ENCODE measurements at regions not wholly inside any gene's neighbourhood (a gene's known extent, or its start where the extent isn't known, plus 50 kb on each side); places are given as distances from the start of the nearest gene placed in this dataset.
"Not testable (repeated sequence)": the region's sequence is repeated elsewhere in the genome, so short reads cannot be mapped to it uniquely, and the experiment has no call there.

DNA sequence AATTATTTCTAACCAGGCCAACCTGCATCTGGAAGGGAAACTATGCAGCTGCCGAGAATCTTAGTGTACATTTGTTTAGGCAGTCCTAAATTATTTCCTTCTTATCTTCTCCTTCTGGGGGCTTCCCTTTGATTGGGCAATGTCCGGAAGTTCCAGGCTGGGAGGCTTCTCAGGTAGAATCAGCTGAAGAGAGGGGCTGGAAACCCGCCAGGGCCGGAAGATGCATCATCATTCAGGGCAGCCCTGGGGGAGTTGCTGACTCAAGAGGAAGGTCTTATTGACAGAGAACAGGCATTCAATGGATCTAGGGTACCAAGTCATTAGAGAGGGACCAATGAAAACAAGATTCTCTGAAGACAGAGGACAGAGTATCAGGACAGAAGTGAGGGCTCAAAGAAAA, 150.7 kb downstream of the BLID start:
- no peaks in the 10 kb centered on the region for H3K36me3 ChIP-seq
- no peaks in the 10 kb centered on the region for H3K9me3 ChIP-seq
- intact Hi-C loops (cut with DNase I): no loop called here
- no peak overlapping the region for H3K4me3 ChIP-seq
- H3K27me3 ChIP-seq: peaks cover 0 to 3% (median 0%) of the 10 kb centered on the region in 9 donors
- peak in 1 of 5 donors; percentile 30 for DNase-seq
- whole genome bisulfite sequencing, 4 donors: 46 to 52% (median 50%) methylated on average over 4 of the region's 4 CpGs
- H3K4me1 ChIP-seq: peaks cover 0 to 22% (median 4%) of the 10 kb centered on the region in 12 donors
- no peak overlapping the region for H3K27ac ChIP-seq
- ATAC-seq: peak in 1 of 4 donors; percentile 24
- TF ChIP-seq, protein P1, sequence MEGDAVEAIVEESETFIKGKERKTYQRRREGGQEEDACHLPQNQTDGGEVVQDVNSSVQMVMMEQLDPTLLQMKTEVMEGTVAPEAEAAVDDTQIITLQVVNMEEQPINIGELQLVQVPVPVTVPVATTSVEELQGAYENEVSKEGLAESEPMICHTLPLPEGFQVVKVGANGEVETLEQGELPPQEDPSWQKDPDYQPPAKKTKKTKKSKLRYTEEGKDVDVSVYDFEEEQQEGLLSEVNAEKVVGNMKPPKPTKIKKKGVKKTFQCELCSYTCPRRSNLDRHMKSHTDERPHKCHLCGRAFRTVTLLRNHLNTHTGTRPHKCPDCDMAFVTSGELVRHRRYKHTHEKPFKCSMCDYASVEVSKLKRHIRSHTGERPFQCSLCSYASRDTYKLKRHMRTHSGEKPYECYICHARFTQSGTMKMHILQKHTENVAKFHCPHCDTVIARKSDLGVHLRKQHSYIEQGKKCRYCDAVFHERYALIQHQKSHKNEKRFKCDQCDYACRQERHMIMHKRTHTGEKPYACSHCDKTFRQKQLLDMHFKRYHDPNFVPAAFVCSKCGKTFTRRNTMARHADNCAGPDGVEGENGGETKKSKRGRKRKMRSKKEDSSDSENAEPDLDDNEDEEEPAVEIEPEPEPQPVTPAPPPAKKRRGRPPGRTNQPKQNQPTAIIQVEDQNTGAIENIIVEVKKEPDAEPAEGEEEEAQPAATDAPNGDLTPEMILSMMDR (IDR thresholded peaks at IDR 0.05): no peak
- TF ChIP-seq POLR2A (IDR thresholded peaks at IDR 0.05): no peak

DNA sequence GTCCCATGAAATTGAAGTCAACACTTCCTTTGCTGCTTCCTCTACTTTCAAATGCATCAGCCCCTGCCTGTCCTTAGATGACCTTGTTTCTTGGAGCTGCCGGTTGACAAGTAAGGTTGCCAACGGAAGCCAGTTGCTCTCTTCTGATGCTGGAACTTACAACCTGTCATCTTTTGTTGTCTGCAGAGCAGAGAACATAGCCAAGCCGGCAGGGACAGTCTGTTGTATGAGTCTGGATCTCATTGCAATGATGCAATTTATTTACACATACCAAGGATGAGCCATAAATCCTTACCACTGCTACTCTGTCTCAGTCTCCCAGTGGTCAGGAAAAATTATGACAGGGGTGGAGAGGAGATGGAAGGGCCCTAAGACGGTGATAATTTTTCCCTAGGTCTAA, 151.4 kb downstream of the BLID start:
- peaks cover 0 to 3% (median 0%) of the 10 kb centered on the region in 9 donors for H3K27me3 ChIP-seq
- no peak overlapping the region for H3K4me3 ChIP-seq
- DNase-seq (no peak), ATAC-seq (peak in 1 of 4 donors; percentile 9)
- intact Hi-C loops (cut with DNase I): no loop called here
- no peaks in the 10 kb centered on the region for H3K36me3 ChIP-seq
- H3K27ac ChIP-seq: no peak overlapping the region
- TF ChIP-seq, protein P1 (IDR thresholded peaks at IDR 0.05): no peak
- TF ChIP-seq POLR2A (IDR thresholded peaks at IDR 0.05): no peak
- peaks cover 0 to 22% (median 4%) of the 10 kb centered on the region in 12 donors for H3K4me1 ChIP-seq
- 21 to 40% (median 26%) methylated on average over 4 of the region's 4 CpGs for WGBS, 4 donors
- H3K9me3 ChIP-seq: no peaks in the 10 kb centered on the region

DNA sequence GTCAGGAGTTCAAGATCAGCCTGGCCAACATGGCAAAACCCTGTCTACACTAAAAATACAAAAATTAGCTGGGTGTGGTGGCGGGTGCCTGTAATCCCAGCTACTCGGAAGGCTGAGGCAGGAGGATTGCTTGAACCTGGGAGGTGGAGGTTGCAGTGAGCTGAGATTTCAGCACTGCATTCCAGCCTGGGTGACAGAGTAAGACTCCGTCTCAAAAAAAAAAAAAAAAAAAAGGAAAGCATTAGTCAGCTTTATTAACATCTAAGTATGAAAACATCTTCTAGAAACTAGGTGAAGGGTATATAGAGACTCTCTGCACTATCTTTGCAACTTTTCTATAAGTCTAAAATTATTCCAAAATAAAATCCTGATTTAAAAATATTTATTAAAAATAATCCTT, 152.2 kb downstream of the BLID start:
- WGBS, 4 donors: 86 to 98% (median 92%) methylated on average over 3 of the region's 3 CpGs
- DNase-seq; H3K4me3 ChIP-seq; H3K27me3 ChIP-seq; H3K9me3 ChIP-seq; ATAC-seq; H3K36me3 ChIP-seq; H3K27ac ChIP-seq; intact Hi-C loops (cut with DNase I): not testable (repeated sequence)
- H3K4me1 ChIP-seq: peaks cover 0 to 22% (median 4%) of the 10 kb centered on the region in 12 donors

DNA sequence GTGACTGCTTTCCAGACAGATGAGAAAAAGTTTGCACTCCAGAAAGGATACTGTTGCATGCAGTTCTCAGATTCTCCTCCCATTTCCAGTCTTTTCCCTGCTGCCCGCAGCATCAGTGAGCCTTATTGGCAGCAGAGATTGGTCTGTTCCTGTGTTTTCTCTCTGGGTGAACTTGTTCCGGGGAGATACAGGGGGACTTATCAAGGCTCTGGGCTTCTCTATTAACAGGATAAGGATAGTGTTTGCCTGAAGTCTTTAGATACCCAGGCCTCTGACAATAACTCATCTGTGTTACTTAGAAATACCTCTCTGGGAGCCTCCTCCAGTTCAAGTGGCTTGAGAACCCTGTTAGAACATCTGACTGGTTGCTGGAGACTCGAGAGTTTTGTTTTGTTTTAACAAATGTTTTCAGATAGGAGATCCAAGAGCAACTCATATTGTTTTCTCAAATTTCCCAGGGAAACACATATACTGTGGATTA, 154.7 kb downstream of the BLID start:
- Histone ChIP-seq H3K27ac (peak overlapping the region in 3 of 12 donors; percentile 2 to 41 (median 15)), H3K27me3 (no peaks in the 10 kb centered on the region), H3K4me1 (peaks cover 0 to 22% (median 4%) of the 10 kb centered on the region in 12 donors), H3K9me3 (no peaks in the 10 kb centered on the region), H3K4me3 (no peak overlapping the region), H3K36me3 (no peaks in the 10 kb centered on the region)
- ATAC-seq: no peak
- WGBS, 4 donors: 42 to 58% (median 51%) methylated on average over 3 of the region's 3 CpGs
- TF ChIP-seq POLR2A (IDR thresholded peaks at IDR 0.05): no peak
- TF ChIP-seq, protein P1 (IDR thresholded peaks at IDR 0.05): no peak
- no peak for DNase-seq
- intact Hi-C loops (cut with DNase I): no loop called here

DNA sequence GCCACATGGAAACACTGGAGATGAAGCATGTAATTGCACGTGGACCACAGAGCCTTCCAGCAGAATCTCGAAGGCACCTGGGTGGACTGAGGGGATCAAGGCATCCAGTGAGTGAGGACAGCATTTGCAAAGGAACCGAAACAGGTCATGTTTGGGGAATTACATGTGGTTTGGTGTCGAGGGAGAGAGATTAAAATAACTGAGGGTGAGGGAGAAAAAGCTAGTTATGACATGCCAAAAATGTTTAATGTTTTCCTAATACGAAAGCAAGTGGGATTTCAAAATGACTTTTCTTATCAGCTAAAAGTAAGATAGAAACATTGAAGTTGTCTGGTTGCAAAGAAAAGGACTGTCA, 157.1 kb downstream of the BLID start:
- DNase-seq: no peak
- Histone ChIP-seq H3K4me1 (peaks cover 0 to 15% (median 0%) of the 10 kb centered on the region in 12 donors), H3K9me3 (no peaks in the 10 kb centered on the region), H3K27me3 (no peaks in the 10 kb centered on the region), H3K27ac (no peak overlapping the region), H3K36me3 (no peaks in the 10 kb centered on the region), H3K4me3 (no peak overlapping the region)
- no peak for ATAC-seq
- 60 to 69% (median 64%) methylated on average over 5 of the region's 5 CpGs for WGBS, 4 donors
- TF ChIP-seq, protein P1 (IDR thresholded peaks at IDR 0.05): no peak
- intact Hi-C loops (cut with DNase I): loop anchor here in 1 of 10 donors (10.0 kb wide), 1 partner anchor 294 kb away; no protein-coding TSS in a partner anchor
